ENCODE measurements at regions not wholly inside any gene's neighbourhood (a gene's known extent, or its start where the extent isn't known, plus 50 kb on each side); places are given as distances from the start of the nearest gene placed in this dataset.

DNA sequence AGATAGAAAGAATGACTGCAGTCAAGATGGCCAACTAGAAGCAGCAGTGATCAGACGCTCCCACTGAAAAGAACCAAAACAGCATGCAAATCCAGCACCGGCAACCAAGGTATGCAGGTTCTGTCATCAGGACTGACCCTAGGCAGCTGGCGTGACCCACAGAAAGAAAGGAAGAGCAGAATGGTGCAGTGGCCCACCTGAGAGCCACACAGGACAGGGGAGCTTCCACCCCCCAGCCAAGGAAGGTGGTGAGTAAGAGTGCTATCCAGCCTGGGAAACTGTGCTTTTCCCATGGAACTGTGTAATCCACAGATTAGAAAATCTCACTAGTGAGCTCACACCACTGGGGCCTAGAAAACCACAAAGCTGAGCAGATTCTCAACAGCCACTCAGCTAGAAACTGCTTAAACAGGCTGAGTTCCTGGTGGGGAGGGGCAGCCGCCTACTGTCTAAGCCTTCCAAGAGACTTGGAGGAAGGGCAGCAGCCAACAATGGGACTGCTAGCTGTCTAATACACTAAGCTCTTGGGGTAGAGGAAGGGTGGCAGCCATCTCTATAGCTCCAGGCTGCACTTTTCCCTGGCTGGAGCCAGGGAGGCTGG is 127.9 kb downstream of the EVA1A start (continued):
- TF ChIP-seq RELA (IDR thresholded peaks at IDR 0.05; ENCODE audit: borderline replicate concordance, partially characterized antibody) (peak; percentile 6), KAT2A (conservative IDR thresholded peaks at IDR 0.05; ENCODE audit: control insufficient read depth, low read depth, low read length) (no peak), STAT1 (conservative IDR thresholded peaks at IDR 0.05) (0 out of 2 replicates have a peak, but pooled peaks have one; percentile 23), ZBED1 (IDR thresholded peaks at IDR 0.05; ENCODE audit: borderline replicate concordance) (peak; percentile 71; the same call in 1 of the 2 replicates), TAF1 (IDR thresholded peaks at IDR 0.05; ENCODE audit: borderline replicate concordance, low read depth, low read length) (no peak; the same call in 1 of the 2 replicates), ZBTB33 (IDR thresholded peaks at IDR 0.05) (no peak), CEBPB (IDR thresholded peaks at IDR 0.05; ENCODE audit: borderline replicate concordance in 1 of 2, low read depth in 2 of 2, low read length in 2 of 2) (no peak), CHD2 (IDR thresholded peaks at IDR 0.05; ENCODE audit: borderline replicate concordance, low read depth, low read length) (peak; percentile 76), TCF12 (IDR thresholded peaks at IDR 0.05; ENCODE audit: low read depth, low read length) (peak; percentile 80; the same call in 1 of the 2 replicates), ZNF592 (IDR thresholded peaks at IDR 0.05) (no peak), SUPT20H (IDR thresholded peaks at IDR 0.05; ENCODE audit: borderline replicate concordance, control insufficient read depth, low read depth, low read length) (no peak), RFX5 (IDR thresholded peaks at IDR 0.05; ENCODE audit: low read depth, low read length) (no peak), BRCA1 (IDR thresholded peaks at IDR 0.05; ENCODE audit: low read depth, low read length) (no peak), POLR2AphosphoS2 (IDR thresholded peaks at IDR 0.05; ENCODE audit: low read depth, low read length) (0 out of 2 replicates have a peak, but pooled peaks have one; percentile 34), IRF4 (IDR thresholded peaks at IDR 0.05; ENCODE audit: low read depth, low read length) (peak; percentile 63; the same call in 1 of the 2 replicates), TCF3 (IDR thresholded peaks at IDR 0.05; ENCODE audit: borderline replicate concordance, insufficient read depth, low read depth, low read length) (no peak), POLR2A (IDR thresholded peaks at IDR 0.05; ENCODE audit: low read depth, low read length) (peak; percentile 66)
- TF ChIP-seq, protein P1, sequence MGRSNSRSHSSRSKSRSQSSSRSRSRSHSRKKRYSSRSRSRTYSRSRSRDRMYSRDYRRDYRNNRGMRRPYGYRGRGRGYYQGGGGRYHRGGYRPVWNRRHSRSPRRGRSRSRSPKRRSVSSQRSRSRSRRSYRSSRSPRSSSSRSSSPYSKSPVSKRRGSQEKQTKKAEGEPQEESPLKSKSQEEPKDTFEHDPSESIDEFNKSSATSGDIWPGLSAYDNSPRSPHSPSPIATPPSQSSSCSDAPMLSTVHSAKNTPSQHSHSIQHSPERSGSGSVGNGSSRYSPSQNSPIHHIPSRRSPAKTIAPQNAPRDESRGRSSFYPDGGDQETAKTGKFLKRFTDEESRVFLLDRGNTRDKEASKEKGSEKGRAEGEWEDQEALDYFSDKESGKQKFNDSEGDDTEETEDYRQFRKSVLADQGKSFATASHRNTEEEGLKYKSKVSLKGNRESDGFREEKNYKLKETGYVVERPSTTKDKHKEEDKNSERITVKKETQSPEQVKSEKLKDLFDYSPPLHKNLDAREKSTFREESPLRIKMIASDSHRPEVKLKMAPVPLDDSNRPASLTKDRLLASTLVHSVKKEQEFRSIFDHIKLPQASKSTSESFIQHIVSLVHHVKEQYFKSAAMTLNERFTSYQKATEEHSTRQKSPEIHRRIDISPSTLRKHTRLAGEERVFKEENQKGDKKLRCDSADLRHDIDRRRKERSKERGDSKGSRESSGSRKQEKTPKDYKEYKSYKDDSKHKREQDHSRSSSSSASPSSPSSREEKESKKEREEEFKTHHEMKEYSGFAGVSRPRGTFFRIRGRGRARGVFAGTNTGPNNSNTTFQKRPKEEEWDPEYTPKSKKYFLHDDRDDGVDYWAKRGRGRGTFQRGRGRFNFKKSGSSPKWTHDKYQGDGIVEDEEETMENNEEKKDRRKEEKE (IDR thresholded peaks at IDR 0.05): no peak
- TF ChIP-seq, protein P2, sequence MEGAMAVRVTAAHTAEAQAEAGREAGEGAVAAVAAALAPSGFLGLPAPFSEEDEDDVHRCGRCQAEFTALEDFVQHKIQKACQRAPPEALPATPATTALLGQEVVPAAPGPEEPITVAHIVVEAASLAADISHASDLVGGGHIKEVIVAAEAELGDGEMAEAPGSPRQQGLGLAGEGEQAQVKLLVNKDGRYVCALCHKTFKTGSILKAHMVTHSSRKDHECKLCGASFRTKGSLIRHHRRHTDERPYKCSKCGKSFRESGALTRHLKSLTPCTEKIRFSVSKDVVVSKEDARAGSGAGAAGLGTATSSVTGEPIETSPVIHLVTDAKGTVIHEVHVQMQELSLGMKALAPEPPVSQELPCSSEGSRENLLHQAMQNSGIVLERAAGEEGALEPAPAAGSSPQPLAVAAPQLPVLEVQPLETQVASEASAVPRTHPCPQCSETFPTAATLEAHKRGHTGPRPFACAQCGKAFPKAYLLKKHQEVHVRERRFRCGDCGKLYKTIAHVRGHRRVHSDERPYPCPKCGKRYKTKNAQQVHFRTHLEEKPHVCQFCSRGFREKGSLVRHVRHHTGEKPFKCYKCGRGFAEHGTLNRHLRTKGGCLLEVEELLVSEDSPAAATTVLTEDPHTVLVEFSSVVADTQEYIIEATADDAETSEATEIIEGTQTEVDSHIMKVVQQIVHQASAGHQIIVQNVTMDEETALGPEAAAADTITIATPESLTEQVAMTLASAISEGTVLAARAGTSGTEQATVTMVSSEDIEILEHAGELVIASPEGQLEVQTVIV (IDR thresholded peaks at IDR 0.05; ENCODE audit: borderline replicate concordance, partially characterized antibody): no peak

All from GM12878 (cell line).